Trophoblast cell (in vitro differentiated cells and primary cell): ENCODE measurements at regions not wholly inside any gene's neighbourhood (a gene's known extent, or its start where the extent isn't known, plus 50 kb on each side); places are given as distances from the start of the nearest gene placed in this dataset.

ENCODE experiments used
- DNase-seq, 2 donors: peaks; one replicate each; pipeline ENCODE4 v3.0.0-alpha.2; 2016
- H2AFZ ChIP-seq: 2 replicates; pipeline ENCODE4 v1.6.1; 2013; ENCODE audit warnings: low read length, moderate library complexity, mild to moderate bottlenecking; ENCODE audit not compliant: insufficient read depth, poor library complexity
- H2AK5ac ChIP-seq: 2 replicates; pipeline ENCODE4 v1.6.1; 2013; ENCODE audit warnings: mild to moderate bottlenecking, low read length
- H2BK120ac ChIP-seq: 2 replicates; pipeline ENCODE4 v1.6.1; 2013; ENCODE audit warnings: low read length, mild to moderate bottlenecking, moderate library complexity; ENCODE audit not compliant: insufficient read depth, poor library complexity
- H2BK12ac ChIP-seq: 2 replicates; pipeline ENCODE4 v1.6.1; 2013; ENCODE audit warnings: mild to moderate bottlenecking, low read length, moderate library complexity
- H2BK5ac ChIP-seq: 2 replicates; pipeline ENCODE4 v1.6.1; 2013; ENCODE audit warnings: low read length, low read depth, moderate library complexity, mild to moderate bottlenecking; ENCODE audit not compliant: poor library complexity
- H3K14ac ChIP-seq: 2 replicates; pipeline ENCODE4 v1.6.1; 2013; ENCODE audit warnings: mild to moderate bottlenecking, low read length
- H3K18ac ChIP-seq: 2 replicates; pipeline ENCODE4 v1.6.1; 2013; ENCODE audit warnings: mild to moderate bottlenecking, low read length
- H3K23ac ChIP-seq: 2 replicates; pipeline ENCODE4 v1.6.1; 2013; ENCODE audit warnings: low read length
- H3K27ac ChIP-seq: 2 replicates; pipeline ENCODE4 v1.5.1; 2013; ENCODE audit warnings: low read depth, mild to moderate bottlenecking, inconsistent platforms, low read length, moderate library complexity
- H3K27me3 ChIP-seq: 2 replicates; pipeline ENCODE4 v1.6.1; 2013; ENCODE audit warnings: inconsistent platforms, mild to moderate bottlenecking, low read length, moderate library complexity; ENCODE audit not compliant: insufficient read depth
- H3K36me3 ChIP-seq, 2 experiments: 1 replicate in 1 of 2; 2 replicates in 1 of 2; pipeline ENCODE4 v1.6.1; 2013; ENCODE audit warnings: low read length in 2 of 2, mild to moderate bottlenecking in 2 of 2, moderate library complexity in 1 of 2; ENCODE audit not compliant: insufficient read depth in 2 of 2, control insufficient read depth in 1 of 2
- H3K4ac ChIP-seq: 2 replicates; pipeline ENCODE4 v1.6.1; 2013; ENCODE audit warnings: low read depth, mild to moderate bottlenecking, low read length, moderate library complexity
- H3K4me1 ChIP-seq, 2 experiments: 1 replicate in 1 of 2; 2 replicates in 1 of 2; pipeline ENCODE4 v1.6.1; 2013; ENCODE audit warnings: low read length in 2 of 2, mild to moderate bottlenecking in 2 of 2, moderate library complexity in 1 of 2; ENCODE audit not compliant: insufficient read depth in 2 of 2, control insufficient read depth in 1 of 2
- H3K4me2 ChIP-seq: 2 replicates; pipeline ENCODE4 v1.6.1; 2013; ENCODE audit warnings: inconsistent platforms, mild to moderate bottlenecking, low read length, moderate library complexity
- H3K4me3 ChIP-seq: 2 replicates; pipeline ENCODE4 v1.5.1; 2013; ENCODE audit warnings: mild to moderate bottlenecking, low read depth, low read length, inconsistent platforms
- H3K79me1 ChIP-seq: one replicate; pipeline ENCODE4 v1.6.1; 2013; ENCODE audit warnings: low read length
- H3K79me2 ChIP-seq: 2 replicates; pipeline ENCODE4 v1.6.1; 2013; ENCODE audit warnings: low read length, mild to moderate bottlenecking; ENCODE audit not compliant: control insufficient read depth, insufficient read depth, poor library complexity
- H3K9ac ChIP-seq: 2 replicates; pipeline ENCODE4 v1.6.1; 2013; ENCODE audit warnings: mild to moderate bottlenecking, low read length
- H3K9me3 ChIP-seq: 2 replicates; pipeline ENCODE4 v1.6.1; 2013; ENCODE audit warnings: low read depth, mild to moderate bottlenecking, control low read depth, inconsistent platforms, low read length; ENCODE audit not compliant: insufficient read depth
- H4K12ac ChIP-seq: 2 replicates; pipeline ENCODE4 v1.6.1; 2013; ENCODE audit warnings: low read depth, mild to moderate bottlenecking, low read length, moderate library complexity
- H4K8ac ChIP-seq: 2 replicates; pipeline ENCODE4 v1.6.1; 2013; ENCODE audit warnings: low read depth, mild to moderate bottlenecking, low read length, moderate library complexity
- H4K91ac ChIP-seq: one replicate; pipeline ENCODE4 v1.6.1; 2013; ENCODE audit warnings: low read depth, mild to moderate bottlenecking, low read length, moderate library complexity
- WGBS: extraction: QIAGEN DNeasy Blood & Tissue Kit; methylation state at CpG from one replicate; pipeline ENCODE4 v1.1.7; 2013; ENCODE audit warnings: missing lambda C conversion rate; ENCODE audit not compliant: insufficient read length, insufficient coverage; ENCODE audit errors: extremely low coverage; 5-methylcytosine and 5-hydroxymethylcytosine counted together

- Histone ChIP-seq H3K27ac (no peak overlapping the region), H3K18ac (no peak overlapping the region), H3K23ac (no peak overlapping the region), H3K4ac (no peak overlapping the region), H2BK120ac (no peak overlapping the region), H3K79me1 (no peaks in the 10 kb centered on the region), H2BK12ac (no peak overlapping the region), H3K4me3 (no peak overlapping the region), H3K9ac (no peak overlapping the region), H3K4me1 (no peaks in the 10 kb centered on the region), H2AFZ (no peak overlapping the region), H3K79me2 (no peaks in the 10 kb centered on the region), H2BK5ac (no peak overlapping the region), H3K9me3 (no peaks in the 10 kb centered on the region), H3K27me3 (no peaks in the 10 kb centered on the region), H4K91ac (no peak overlapping the region), H4K8ac (no peak overlapping the region), H3K4me2 (no peak overlapping the region), H3K36me3 (no peaks in the 10 kb centered on the region), H3K14ac (no peak overlapping the region), H4K12ac (no peak overlapping the region), H2AK5ac (no peak overlapping the region)
- no peak for DNase-seq
- no CpG with 5 or more reads among the region's 7 CpGs for WGBS
Measured at GRCh38 chr4:188649635-188650034, 510.4 kb downstream of the TRIML1 start.

- no peaks in the 10 kb centered on the region for H3K79me1 ChIP-seq
- H4K8ac ChIP-seq = no peak overlapping the region
- no peak overlapping the region for H3K4me3 ChIP-seq
- no peak overlapping the region for H2AK5ac ChIP-seq
- no peak overlapping the region for H2AFZ ChIP-seq
- H3K36me3 ChIP-seq = no peaks in the 10 kb centered on the region
- no peak overlapping the region for H3K9ac ChIP-seq
- no peak overlapping the region for H2BK12ac ChIP-seq
- no peak overlapping the region for H3K4ac ChIP-seq
- H3K18ac ChIP-seq = no peak overlapping the region
- no peaks in the 10 kb centered on the region for H3K79me2 ChIP-seq
- H3K4me1 ChIP-seq = no peaks in the 10 kb centered on the region
- WGBS = no CpG with 5 or more reads among the region's 4 CpGs
- H2BK120ac ChIP-seq = no peak overlapping the region
- no peak overlapping the region for H2BK5ac ChIP-seq
- H3K23ac ChIP-seq = no peak overlapping the region
- H3K4me2 ChIP-seq = no peak overlapping the region
- H3K14ac ChIP-seq = no peak overlapping the region
- no peak overlapping the region for H3K27ac ChIP-seq
- no peaks in the 10 kb centered on the region for H3K9me3 ChIP-seq
- H3K27me3 ChIP-seq = no peaks in the 10 kb centered on the region
- no peak for DNase-seq
- H4K91ac ChIP-seq = no peak overlapping the region
- H4K12ac ChIP-seq = no peak overlapping the region
Measured at GRCh38 chr4:188650516-188650915, 511.3 kb downstream of the TRIML1 start.

- Histone ChIP-seq H3K4me2 (no peak overlapping the region), H2BK120ac (no peak overlapping the region), H3K9ac (no peak overlapping the region), H2AK5ac (no peak overlapping the region), H2AFZ (no peak overlapping the region), H3K4me3 (no peak overlapping the region), H4K12ac (no peak overlapping the region), H3K79me1 (no peaks in the 10 kb centered on the region), H3K27me3 (no peaks in the 10 kb centered on the region), H3K27ac (no peak overlapping the region), H2BK12ac (no peak overlapping the region), H3K4ac (no peak overlapping the region), H3K79me2 (no peaks in the 10 kb centered on the region), H4K8ac (no peak overlapping the region), H3K18ac (no peak overlapping the region), H3K4me1 (peaks cover 0 to 2% of the 10 kb centered on the region in 2 experiments), H3K36me3 (no peaks in the 10 kb centered on the region), H3K9me3 (no peaks in the 10 kb centered on the region), H2BK5ac (no peak overlapping the region), H4K91ac (no peak overlapping the region), H3K23ac (no peak overlapping the region), H3K14ac (no peak overlapping the region)
- WGBS = no CpG with 5 or more reads among the region's 5 CpGs
- DNase-seq = no peak
Measured at GRCh38 chr4:188657365-188657764, 518.1 kb downstream of the TRIML1 start.

- Histone ChIP-seq H3K4me2 (no peak overlapping the region), H2AFZ (no peak overlapping the region), H3K9ac (no peak overlapping the region), H3K36me3 (no peaks in the 10 kb centered on the region), H3K27me3 (no peaks in the 10 kb centered on the region), H4K8ac (no peak overlapping the region), H3K4me1 (peaks cover 0 to 2% of the 10 kb centered on the region in 2 experiments), H3K79me1 (no peaks in the 10 kb centered on the region), H4K91ac (no peak overlapping the region), H3K79me2 (no peaks in the 10 kb centered on the region), H2BK12ac (no peak overlapping the region), H3K4ac (no peak overlapping the region), H3K4me3 (no peak overlapping the region), H2BK120ac (no peak overlapping the region), H3K9me3 (no peaks in the 10 kb centered on the region), H3K18ac (no peak overlapping the region), H3K14ac (no peak overlapping the region), H2AK5ac (no peak overlapping the region), H4K12ac (no peak overlapping the region), H2BK5ac (no peak overlapping the region), H3K27ac (no peak overlapping the region), H3K23ac (no peak overlapping the region)
- no peak for DNase-seq
- no CpG with 5 or more reads among the region's 48 CpGs for WGBS
Measured at GRCh38 chr4:188658958-188659522, 519.8 kb downstream of the TRIML1 start.
